CD4-positive, alpha-beta T cell treated with Interleukin-17A for 1 hour (primary cell): ENCODE measurements at regions not wholly inside any gene's neighbourhood (a gene's known extent, or its start where the extent isn't known, plus 50 kb on each side); places are given as distances from the start of the nearest gene placed in this dataset.

ENCODE experiments used
- DNase-seq: peaks from one replicate; pipeline ENCODE4 v3.0.0-alpha.2; 2020

- no peak for DNase-seq
Measured at GRCh38 chr1:58430421-58431275, 115.9 kb downstream of the OMA1 start.

GRCh38 chr1:58426918-58427317, 119.6 kb downstream of the OMA1 start:
- DNase-seq: no peak

- no peak for DNase-seq
Measured at GRCh38 chr1:58422436-58422835, 124.1 kb downstream of the OMA1 start.

- no peak for DNase-seq
Measured at GRCh38 chr1:58418283-58419228, 128.0 kb downstream of the OMA1 start.

GRCh38 chr1:58412071-58412580, 134.4 kb downstream of the OMA1 start:
- DNase-seq: no peak

GRCh38 chr1:58409890-58410289, 136.6 kb downstream of the OMA1 start:
- no peak for DNase-seq

- no peak for DNase-seq
Measured at GRCh38 chr1:58409336-58409735, 137.2 kb downstream of the OMA1 start.

- no peak for DNase-seq
Measured at GRCh38 chr1:58406301-58407071, 140.0 kb downstream of the OMA1 start.

- no peak for DNase-seq
Measured at GRCh38 chr1:58405660-58406059, 140.9 kb downstream of the OMA1 start.

GRCh38 chr1:58403894-58404293, 142.6 kb downstream of the OMA1 start:
- no peak for DNase-seq

- no peak for DNase-seq
Measured at GRCh38 chr1:58402444-58402843, 144.1 kb downstream of the OMA1 start.

GRCh38 chr1:58401991-58402390, 144.5 kb downstream of the OMA1 start:
- no peak for DNase-seq

- DNase-seq: no peak
Measured at GRCh38 chr1:58399176-58399575, 147.3 kb downstream of the OMA1 start.

GRCh38 chr1:58398714-58399113, 147.8 kb downstream of the OMA1 start:
- DNase-seq: no peak

GRCh38 chr1:58397187-58397820, 149.2 kb downstream of the OMA1 start:
- DNase-seq: no peak

- no peak for DNase-seq
Measured at GRCh38 chr1:58396150-58396549, 150.4 kb downstream of the OMA1 start.

- DNase-seq: no peak
Measured at GRCh38 chr1:58395355-58395754, 151.2 kb downstream of the OMA1 start.

GRCh38 chr1:58392083-58392482, 154.4 kb downstream of the OMA1 start:
- peak; percentile 4 for DNase-seq

- DNase-seq: no peak
Measured at GRCh38 chr1:58391514-58391913, 155.0 kb downstream of the OMA1 start.

- DNase-seq: no peak
Measured at GRCh38 chr1:58391056-58391455, 155.5 kb downstream of the OMA1 start.

GRCh38 chr1:58390091-58390490, 156.4 kb downstream of the OMA1 start:
- DNase-seq: no peak

- no peak for DNase-seq
Measured at GRCh38 chr1:58380345-58380744, 166.2 kb downstream of the OMA1 start.
